ENCODE measurements at regions not wholly inside any gene's neighbourhood (a gene's known extent, or its start where the extent isn't known, plus 50 kb on each side); places are given as distances from the start of the nearest gene placed in this dataset.

DNA sequence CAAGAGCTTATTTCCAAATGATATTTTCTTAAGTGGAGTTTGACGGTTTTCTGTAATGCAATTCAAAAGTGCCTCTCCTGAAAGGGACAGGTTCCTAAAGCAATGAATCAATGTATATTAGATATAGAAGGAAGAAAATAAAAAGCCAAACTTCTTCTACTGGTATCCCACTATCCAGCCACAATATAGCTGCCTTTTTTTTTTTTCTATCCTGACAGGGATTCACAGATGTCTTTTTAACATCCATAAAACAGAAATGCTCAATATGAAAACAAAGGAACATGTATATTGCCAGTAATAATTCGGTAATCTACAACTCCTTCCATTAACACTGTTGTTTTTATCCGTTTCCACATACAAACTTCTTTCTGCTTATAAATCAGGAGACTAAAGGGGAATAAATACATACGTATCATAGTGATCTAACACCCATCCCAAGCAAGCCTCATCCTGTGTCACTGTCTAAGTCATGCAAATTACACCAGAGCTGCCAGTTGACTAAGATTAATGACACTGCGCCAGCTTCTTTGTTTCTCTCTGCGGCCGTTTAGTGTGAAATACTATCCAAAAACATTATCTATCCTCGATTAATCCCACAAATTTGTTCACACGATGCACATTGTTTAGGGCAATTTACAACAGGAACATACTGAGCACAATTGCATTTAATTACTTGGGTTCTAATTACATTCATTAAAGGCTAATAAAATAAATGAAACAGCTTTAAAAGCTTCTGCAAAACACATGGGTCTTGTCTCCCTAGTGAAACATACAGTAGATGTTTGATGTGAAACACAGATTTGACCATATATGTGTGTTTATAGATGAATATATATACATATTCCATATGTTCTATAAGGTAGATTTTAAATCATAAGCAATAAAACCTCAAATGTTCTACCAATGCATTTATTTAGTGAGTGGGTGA lies 51.9 kb upstream of the CDIN1 start:
- TF ChIP-seq CTCF (IDR thresholded peaks at IDR 0.05; ENCODE audit: low read depth, low read length, poor library complexity, severe bottlenecking) (no peak), EZH2phosphoT487 (IDR thresholded peaks at IDR 0.05; ENCODE audit: borderline replicate concordance, low read length) (no peak)
